HepG2 (cell line): ENCODE measurements at regions not wholly inside any gene's neighbourhood (a gene's known extent, or its start where the extent isn't known, plus 50 kb on each side); places are given as distances from the start of the nearest gene placed in this dataset.

Experiments used
- ATAC-seq: fragments of 200-7000 bp; cut with Tn5 transposase; 3 replicates; pipeline ENCODE4 v1.9.1; 2020; ENCODE audit warnings: mild to moderate bottlenecking, moderate library complexity
- BruUV-seq: library from RNA; stranded (reverse); fragments of 400-500 nt; replicated peaks from 2 replicates; lab custom pipeline; 2021; lab: Mats Ljungman, UMichigan
- CTCF ChIA-PET: fragments of 300-600 bp; formaldehyde crosslinking; extraction: SDS; loops from one replicate; lab custom pipeline; 2021; ENCODE audit warnings: low total read pairs, inconsistent platforms, low intra/inter-chr PET ratio; lab: Yijun Ruan, JAX
- POLR2A ChIA-PET: fragments of 350-600 bp; sonication (Branson Sonifier 250); formaldehyde crosslinking; loops from one replicate; lab custom pipeline; 2020; ENCODE audit warnings: antibody characterized with exemption, inconsistent platforms; lab: Yijun Ruan, JAX
- DNase-seq: peaks from one replicate; pipeline ENCODE4 v3.0.0-alpha.2; 2015; ENCODE audit warnings: low spot score
- FAIRE-seq: peaks from 3 replicates; lab custom pipeline; 2011; peaks lifted over from hg19 to GRCh38; lab: Jason Lieb, UNC
- H2AFZ ChIP-seq: one replicate; pipeline ENCODE4 v1.6.1; 2011; ENCODE audit warnings: low read length, inconsistent platforms
- H3K27ac ChIP-seq: fragments of 300-600 bp; 3 replicates; pipeline ENCODE4 v1.8.0; 2011; ENCODE audit warnings: mixed run types, mild to moderate bottlenecking, mixed read lengths, low read length, inconsistent platforms; ENCODE audit not compliant: insufficient read depth; ENCODE audit errors: extremely low read length
- H3K27me3 ChIP-seq, 2 experiments: fragments of 200-600 bp in 1 of 2; 2 replicates in 1 of 2; 3 replicates in 1 of 2; pipeline versions ENCODE4 v1.6.0 to v1.8.0; 2011; ENCODE audit warnings: low read length in 2 of 2, mild to moderate bottlenecking in 2 of 2, moderate library complexity in 2 of 2, inconsistent platforms in 1 of 2; ENCODE audit not compliant: insufficient read depth in 2 of 2, control insufficient read depth in 1 of 2
- H3K36me3 ChIP-seq, 2 experiments: fragments of 200-600 bp in 1 of 2; replicated peaks in 1 of 2; 2 replicates in 1 of 2; 3 replicates in 1 of 2; pipeline versions ENCODE4 v1.5.1 to v1.8.0; 2011; ENCODE audit warnings: low read length in 2 of 2, inconsistent platforms in 1 of 2; ENCODE audit not compliant: insufficient read depth in 2 of 2, control insufficient read depth in 1 of 2
- H3K4me1 ChIP-seq: 2 replicates; pipeline ENCODE4 v1.5.1; 2012; ENCODE audit warnings: low read length, inconsistent platforms; ENCODE audit not compliant: insufficient read depth
- H3K4me2 ChIP-seq: 2 replicates; pipeline ENCODE4 v1.6.0; 2011; ENCODE audit warnings: low read depth, low read length, inconsistent platforms
- H3K4me3 ChIP-seq, 3 experiments: fragments of 200-600 bp in 1 of 3; sonication (generic), shearing (Covaris generic) in 1 of 3; replicated peaks in 1 of 3; 2 replicates each; pipeline ENCODE4 v1.5.1; 2011 to 2016; ENCODE audit warnings: low read length in 3 of 3, inconsistent platforms in 2 of 3, low read depth in 2 of 3, mild to moderate bottlenecking in 2 of 3, control low read depth in 1 of 3, mixed read lengths in 1 of 3; ENCODE audit not compliant: insufficient read depth in 1 of 3
- H3K79me2 ChIP-seq: one replicate; pipeline ENCODE4 v1.6.1; 2011; ENCODE audit warnings: low read length, inconsistent platforms; ENCODE audit not compliant: insufficient read depth
- H3K9ac ChIP-seq: 2 replicates; pipeline ENCODE4 v1.6.0; 2011; ENCODE audit warnings: mild to moderate bottlenecking, low read depth, low read length, inconsistent platforms; ENCODE audit not compliant: insufficient read depth
- H3K9me3 ChIP-seq: 2 replicates; pipeline ENCODE4 v1.5.1; 2012; ENCODE audit warnings: mild to moderate bottlenecking, low read length
- H4K20me1 ChIP-seq: 2 replicates; pipeline ENCODE4 v1.6.0; 2011; ENCODE audit warnings: inconsistent platforms, mild to moderate bottlenecking, low read length, moderate library complexity; ENCODE audit not compliant: insufficient read depth
- GATA4 ChIP-seq: sonication (generic); IDR thresholded peaks from 2 replicates; pipeline ENCODE4 v1.6.1; 2016; ENCODE audit warnings: antibody characterized with exemption, low read depth, borderline replicate concordance
- HDAC1 ChIP-seq: sonication (generic); formaldehyde crosslinking; IDR thresholded peaks from 2 replicates; pipeline ENCODE4 v1.5.1; 2020; ENCODE audit warnings: mild to moderate bottlenecking, missing genetic modification reagents
- HNF1A ChIP-seq, 2 experiments: sonication (generic) in 1 of 2; formaldehyde crosslinking in 1 of 2; IDR thresholded peaks; 2 replicates each; pipeline versions ENCODE4 v1.4.0 to v1.6.1; 2016 to 2020; ENCODE audit warnings: borderline replicate concordance in 1 of 2, low read depth in 1 of 2, mild to moderate bottlenecking in 1 of 2, missing genetic modification reagents in 1 of 2
- RBFOX2 ChIP-seq: fragments of 200-400 bp; formaldehyde crosslinking; IDR thresholded peaks from 2 replicates; pipeline ENCODE4 v1.6.1; 2017; ENCODE audit warnings: low read depth, mild to moderate bottlenecking, low read length
- SIN3A ChIP-seq: IDR thresholded peaks from 2 replicates; pipeline ENCODE4 v1.6.1; 2011; ENCODE audit warnings: low read depth, mild to moderate bottlenecking, control low read depth, low read length, borderline replicate concordance
- TBX3 ChIP-seq: fragments of 450-650 bp; IDR thresholded peaks from 2 replicates; pipeline ENCODE4 v1.6.1; 2017; ENCODE audit warnings: antibody characterized with exemption, mild to moderate bottlenecking, inconsistent platforms, borderline replicate concordance
- TEF ChIP-seq: sonication (generic); formaldehyde crosslinking; IDR thresholded peaks from 2 replicates; pipeline ENCODE4 v1.5.0; 2020; ENCODE audit warnings: missing genetic modification reagents
- TFDP2 ChIP-seq: sonication (generic); formaldehyde crosslinking; IDR thresholded peaks from 2 replicates; pipeline ENCODE4 v1.4.0; 2020; ENCODE audit warnings: missing genetic modification reagents
- ZNF569 ChIP-seq: sonication (generic); formaldehyde crosslinking; IDR thresholded peaks from 2 replicates; pipeline ENCODE4 v1.5.0; 2020; ENCODE audit warnings: mild to moderate bottlenecking, missing genetic modification reagents, moderate library complexity, borderline replicate concordance
- ZNF747 ChIP-seq: sonication (generic); formaldehyde crosslinking; IDR thresholded peaks from 2 replicates; pipeline ENCODE4 v1.8.1; 2023; ENCODE audit warnings: missing genetic modification reagents, mild to moderate bottlenecking, borderline replicate concordance
- ZNF839 ChIP-seq: sonication (generic); formaldehyde crosslinking; IDR thresholded peaks from 2 replicates; pipeline ENCODE4 v1.4.0; 2020; ENCODE audit warnings: missing genetic modification reagents, mild to moderate bottlenecking, borderline replicate concordance
- WGBS: methylation state at CpG from one replicate; pipeline ENCODE4 v1.1.6; 2017; ENCODE audit warnings: low lambda C conversion rate; 5-methylcytosine and 5-hydroxymethylcytosine counted together
- in situ Hi-C: cut with HindIII; loops from 2 replicates; pipeline ENCODE4 v1.10.0; 2017; ENCODE audit warnings: low pct_unique_long_range_greater_than_20kb; ENCODE audit not compliant: extremely low pct_ligation_motif_present
- intact Hi-C: fragments of 100-400 bp; cut with micrococcal nuclease; formaldehyde crosslinking; loops from one replicate; pipeline ENCODE4 v1.10.0; 2022; ENCODE audit not compliant: unreplicated experiment

- no peak for TF ChIP-seq HNF1A (IDR thresholded peaks at IDR 0.05; ENCODE audit: low read depth)
- no peak for TF ChIP-seq HNF1A (CRISPR knock-in tag; IDR thresholded peaks at IDR 0.05; ENCODE audit: borderline replicate concordance)
- no peak for TF ChIP-seq TEF (CRISPR knock-in tag)
- no peak for TF ChIP-seq RBFOX2
Observed at GRCh38 chr4:34371676-34372075, 1872.6 kb downstream of the ARAP2 start (continued).

- Histone ChIP-seq H3K9me3 (no peaks in the 10 kb centered on the region), H4K20me1 (no peaks in the 10 kb centered on the region), H3K27me3 (no peaks in the 10 kb centered on the region), H3K4me2 (no peak overlapping the region), H3K79me2 (no peaks in the 10 kb centered on the region), H3K4me3 (no peak overlapping the region), H3K36me3 (no peaks in the 10 kb centered on the region), H2AFZ (no peak overlapping the region), H3K9ac (no peak overlapping the region), H3K4me1 (no peaks in the 10 kb centered on the region), H3K27ac (no peak overlapping the region)
- 2% methylated on average over 2 of the region's 2 CpGs for WGBS
- BruUV-seq, result no TSS peak
- POLR2A ChIA-PET, result no interaction called here
- no peak for TF ChIP-seq SIN3A
- TF ChIP-seq ZNF839 (CRISPR knock-in tag), result no peak
- no peak for TF ChIP-seq HDAC1
- TF ChIP-seq ZNF569 (CRISPR knock-in tag), result no peak
- no peak for TF ChIP-seq TBX3
- no peak for TF ChIP-seq TFDP2
- no peak for TF ChIP-seq ZNF747
- no peak for TF ChIP-seq GATA4
- FAIRE-seq (no peak), ATAC-seq (no peak), DNase-seq (no peak)
- CTCF ChIA-PET, result no interaction called here
- intact Hi-C loops, result no loop called here
- in situ Hi-C loops, result no loop called here
Observed at GRCh38 chr4:34372815-34373214, 1871.5 kb downstream of the ARAP2 start.
